ENCODE measurements at regions not wholly inside any gene's neighbourhood (a gene's known extent, or its start where the extent isn't known, plus 50 kb on each side); places are given as distances from the start of the nearest gene placed in this dataset.
"Not testable (repeated sequence)": the region's sequence is repeated elsewhere in the genome, so short reads cannot be mapped to it uniquely, and the experiment has no call there.

GRCh38 chr15:93333796-93334195, 244.8 kb upstream of the RGMA start:
- DNase-seq (ENCODE audit: low read depth in 1 of 2, low spot score in 1 of 2), result no peak

- not testable (repeated sequence) for DNase-seq (ENCODE audit: low read depth in 1 of 2, low spot score in 1 of 2)
Observed at GRCh38 chr15:93333126-93333525, 244.1 kb upstream of the RGMA start.

- no peak for DNase-seq (ENCODE audit: low read depth in 1 of 2, low spot score in 1 of 2)
Observed at GRCh38 chr15:93332168-93332553, 243.2 kb upstream of the RGMA start.

GRCh38 chr15:93331545-93332167, 242.6 kb upstream of the RGMA start:
- no peak for DNase-seq (ENCODE audit: low read depth in 1 of 2, low spot score in 1 of 2)

GRCh38 chr15:93330912-93331544, 242.0 kb upstream of the RGMA start:
- DNase-seq (ENCODE audit: low read depth in 1 of 2, low spot score in 1 of 2), result no peak

GRCh38 chr15:93327364-93327763, 238.4 kb upstream of the RGMA start:
- DNase-seq (ENCODE audit: low read depth in 1 of 2, low spot score in 1 of 2), result no peak

- no peak for DNase-seq (ENCODE audit: low read depth in 1 of 2, low spot score in 1 of 2)
Observed at GRCh38 chr15:93324186-93324975, 235.4 kb upstream of the RGMA start.

- DNase-seq (ENCODE audit: low read depth in 1 of 2, low spot score in 1 of 2), result no peak
Observed at GRCh38 chr15:93321881-93322282, 232.9 kb upstream of the RGMA start.

GRCh38 chr15:93319121-93319814, 230.3 kb upstream of the RGMA start:
- DNase-seq (ENCODE audit: low read depth in 1 of 2, low spot score in 1 of 2), result no peak

GRCh38 chr15:93317772-93318171, 228.8 kb upstream of the RGMA start:
- no peak for DNase-seq (ENCODE audit: low read depth in 1 of 2, low spot score in 1 of 2)

GRCh38 chr15:93314245-93314644, 225.2 kb upstream of the RGMA start:
- DNase-seq (ENCODE audit: low read depth in 1 of 2, low spot score in 1 of 2), result no peak

GRCh38 chr15:93312891-93313486, 224.0 kb upstream of the RGMA start:
- DNase-seq (ENCODE audit: low read depth in 1 of 2, low spot score in 1 of 2), result no peak

- no peak for DNase-seq (ENCODE audit: low read depth in 1 of 2, low spot score in 1 of 2)
Observed at GRCh38 chr15:93311620-93312019, 222.6 kb upstream of the RGMA start.

GRCh38 chr15:93308026-93308690, 219.1 kb upstream of the RGMA start:
- no peak for DNase-seq (ENCODE audit: low read depth in 1 of 2, low spot score in 1 of 2)

GRCh38 chr15:93307513-93307912, 218.5 kb upstream of the RGMA start:
- DNase-seq (ENCODE audit: low read depth in 1 of 2, low spot score in 1 of 2), result no peak

- DNase-seq (ENCODE audit: low read depth in 1 of 2, low spot score in 1 of 2), result no peak
Observed at GRCh38 chr15:93305306-93305705, 216.3 kb upstream of the RGMA start.

- no peak for DNase-seq (ENCODE audit: low read depth in 1 of 2, low spot score in 1 of 2)
Observed at GRCh38 chr15:93302080-93302765, 213.2 kb upstream of the RGMA start.

GRCh38 chr15:93300796-93301195, 211.8 kb upstream of the RGMA start:
- no peak for DNase-seq (ENCODE audit: low read depth in 1 of 2, low spot score in 1 of 2)

- no peak for DNase-seq (ENCODE audit: low read depth in 1 of 2, low spot score in 1 of 2)
Observed at GRCh38 chr15:93299675-93300074, 210.7 kb upstream of the RGMA start.

GRCh38 chr15:93298901-93299300, 209.9 kb upstream of the RGMA start:
- DNase-seq (ENCODE audit: low read depth in 1 of 2, low spot score in 1 of 2), result no peak
